Activated gamma-delta T cell (primary cell): ENCODE measurements at regions not wholly inside any gene's neighbourhood (a gene's known extent, or its start where the extent isn't known, plus 50 kb on each side); places are given as distances from the start of the nearest gene placed in this dataset.

Source experiments
- DNase-seq: peaks from one replicate; lab custom pipeline; 2025; lab: John Stamatoyannopoulos, UW

DNA sequence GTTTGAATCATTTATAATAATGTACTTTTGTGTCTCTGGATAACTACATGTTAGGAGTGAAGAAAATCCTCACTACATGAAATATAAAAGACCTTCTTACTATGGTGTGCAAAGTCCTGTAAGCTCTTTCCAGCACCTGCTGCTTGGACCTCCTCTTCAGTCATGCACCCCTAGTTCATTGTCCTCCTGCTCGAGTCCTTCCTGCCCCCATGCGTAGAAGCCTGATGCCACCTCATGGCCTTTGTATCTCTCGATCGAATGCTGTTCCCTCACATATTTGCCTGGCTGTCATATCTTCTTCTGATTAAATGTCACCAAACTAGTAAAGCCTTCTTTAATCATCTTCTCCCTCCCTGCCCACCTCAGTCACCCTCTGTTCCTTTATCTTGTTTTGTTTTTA, 49.9 kb upstream of the SUCLG2 start:
- no peak for DNase-seq
